HG03159 (cell line): ENCODE measurements at regions not wholly inside any gene's neighbourhood (a gene's known extent, or its start where the extent isn't known, plus 50 kb on each side); places are given as distances from the start of the nearest gene placed in this dataset.

Experiments used
- ATAC-seq: cut with Tn5 transposase; IDR thresholded peaks from one replicate; pipeline ENCODE4 v1.9.1; 2021; ENCODE audit warnings: mild to moderate bottlenecking, moderate library complexity; ENCODE audit not compliant: unreplicated experiment

DNA sequence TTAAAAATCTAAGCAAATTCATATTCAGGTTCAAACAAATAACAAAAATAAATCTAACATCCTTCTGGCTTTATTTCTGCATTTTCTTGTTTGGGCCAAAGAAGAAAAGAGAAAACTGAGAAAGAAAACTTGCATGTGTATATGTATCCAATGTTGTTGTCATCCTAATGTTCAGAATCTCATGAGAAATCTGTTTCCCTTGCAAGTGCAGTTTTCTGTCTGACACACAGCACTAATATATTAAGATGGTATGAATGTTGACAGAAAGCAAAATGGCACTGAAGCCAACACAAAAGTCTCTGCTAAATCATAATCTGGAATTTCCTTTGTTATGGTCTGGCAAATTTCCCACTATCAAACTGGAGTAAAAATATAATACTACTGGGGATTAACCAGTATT is 235.9 kb downstream of the HGF start:
- no peak for ATAC-seq

- no peak for ATAC-seq
These were observed 236.4 kb downstream of the HGF start for GRCh38 chr7:81533426-81533825.

- ATAC-seq = no peak
These were observed 240.1 kb downstream of the HGF start for GRCh38 chr7:81529785-81530184.

GRCh38 chr7:81527651-81528050 is 242.2 kb downstream of the HGF start:
- no peak for ATAC-seq

- no peak for ATAC-seq
These were observed 242.9 kb downstream of the HGF start for GRCh38 chr7:81526971-81527370.

DNA sequence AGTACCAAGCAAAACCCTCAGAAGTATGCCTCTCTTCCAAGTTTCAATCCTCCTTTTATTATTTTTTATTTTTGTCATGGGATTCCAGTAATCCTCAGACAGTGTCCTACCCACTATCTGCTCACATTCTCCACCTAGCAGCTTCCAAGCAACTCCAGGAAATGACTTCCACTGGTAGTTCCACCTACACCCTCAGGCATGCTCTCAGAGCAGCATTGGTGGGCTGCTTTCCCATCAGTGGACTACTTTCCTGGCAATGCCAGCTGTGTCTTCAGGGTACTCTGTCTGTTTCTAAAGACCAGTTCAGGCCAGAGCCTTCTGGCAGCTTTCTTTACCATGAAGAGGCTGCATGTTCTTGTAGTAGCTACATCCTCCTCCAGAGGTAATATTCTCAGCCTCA is 244.0 kb downstream of the HGF start:
- ATAC-seq = no peak

GRCh38 chr7:81519886-81520285 is 250.0 kb downstream of the HGF start:
- no peak for ATAC-seq

- no peak for ATAC-seq
These were observed 252.9 kb downstream of the HGF start for GRCh38 chr7:81516898-81517297.

GRCh38 chr7:81515009-81515408 is 254.8 kb downstream of the HGF start:
- ATAC-seq = no peak

- no peak for ATAC-seq
These were observed 255.3 kb downstream of the HGF start for GRCh38 chr7:81514546-81514945.

DNA sequence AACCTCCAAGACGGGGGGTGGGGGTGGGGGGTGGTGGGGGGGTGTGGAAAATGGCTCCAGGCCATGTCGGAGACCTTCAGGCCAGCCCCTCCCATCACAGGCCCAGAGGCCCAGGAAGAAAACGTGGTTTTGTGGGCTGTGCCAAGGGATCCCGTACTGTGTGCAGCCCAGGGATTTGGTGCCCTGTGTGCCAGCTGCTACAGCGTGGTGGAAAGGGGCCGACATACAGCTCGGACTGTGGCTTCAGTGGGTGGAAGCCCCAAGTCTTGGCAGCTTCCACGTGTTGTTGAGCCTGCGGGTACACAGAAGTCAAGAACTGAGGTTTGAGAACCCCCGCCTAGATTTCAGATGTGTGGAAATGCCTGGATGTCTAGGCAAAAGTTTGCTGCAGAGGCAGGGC is 259.7 kb downstream of the HGF start:
- no peak for ATAC-seq

GRCh38 chr7:81507221-81507620 is 262.6 kb downstream of the HGF start:
- ATAC-seq = no peak

DNA sequence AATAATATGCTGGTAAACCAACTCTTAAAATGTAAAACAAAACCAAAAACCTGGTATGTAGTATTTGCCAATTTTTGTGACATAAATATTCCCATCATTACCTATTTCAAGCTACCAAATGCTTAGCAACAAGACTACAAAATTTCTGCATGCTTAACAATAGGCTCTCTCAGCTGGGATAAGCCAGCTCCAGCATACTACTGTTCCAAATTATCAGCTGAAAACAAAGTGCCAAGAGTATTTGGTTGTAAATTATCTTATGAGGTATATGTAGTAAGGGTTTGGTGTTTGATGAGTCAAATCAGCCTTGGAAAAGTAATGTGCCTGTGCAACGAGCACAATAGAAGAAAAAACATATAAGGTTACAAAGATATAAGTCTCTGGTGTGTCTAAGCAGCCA is 263.2 kb downstream of the HGF start:
- no peak for ATAC-seq

DNA sequence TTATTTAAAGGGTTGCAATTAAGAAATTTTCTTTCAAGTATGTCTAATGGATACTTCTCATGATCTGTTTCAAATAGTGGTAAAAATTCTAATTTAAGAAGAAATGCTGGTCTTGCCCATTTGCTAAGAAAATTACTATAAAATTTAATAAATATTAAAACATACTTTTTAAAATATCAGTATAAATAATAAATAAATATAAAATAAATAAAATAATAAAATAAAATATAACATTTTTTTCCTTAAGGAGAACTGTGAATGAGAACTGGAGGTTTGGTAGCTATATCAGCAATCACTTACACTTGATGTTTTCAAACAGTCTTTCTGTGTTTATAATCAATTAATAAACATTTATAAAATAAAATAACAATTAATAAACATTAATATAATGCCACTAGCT is 266.1 kb downstream of the HGF start:
- ATAC-seq = no peak

GRCh38 chr7:81503336-81503735 is 266.5 kb downstream of the HGF start:
- no peak for ATAC-seq

DNA sequence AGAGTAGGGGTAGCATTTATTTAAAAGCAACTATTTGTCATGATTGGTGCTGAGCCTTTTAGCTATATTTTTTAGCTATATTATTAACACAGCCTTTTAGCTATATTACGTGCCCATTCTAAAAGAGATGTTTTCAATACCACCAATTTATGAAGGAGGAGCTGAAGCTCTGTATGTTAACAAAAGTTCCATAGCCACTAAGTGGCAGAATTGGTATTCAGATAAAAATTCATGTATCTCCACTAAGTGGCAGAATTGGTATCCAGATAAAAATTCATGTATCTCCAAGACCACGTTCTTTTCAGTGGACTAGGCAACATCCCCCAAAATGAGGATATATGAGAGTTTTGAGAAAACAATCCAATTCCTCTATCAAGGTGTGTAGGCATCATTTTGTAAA is 268.6 kb downstream of the HGF start:
- ATAC-seq = no peak

GRCh38 chr7:81500631-81501030 is 269.2 kb downstream of the HGF start:
- ATAC-seq = no peak

- ATAC-seq = peak; percentile 83
These were observed 270.4 kb downstream of the HGF start for GRCh38 chr7:81499262-81500116.

- no peak for ATAC-seq
These were observed 271.7 kb downstream of the HGF start for GRCh38 chr7:81498176-81498575.

- no peak for ATAC-seq
These were observed 276.9 kb downstream of the HGF start for GRCh38 chr7:81492910-81493309.

- no peak for ATAC-seq
These were observed 277.6 kb downstream of the HGF start for GRCh38 chr7:81492240-81492639.

GRCh38 chr7:81491573-81491972 is 278.3 kb downstream of the HGF start:
- no peak for ATAC-seq

- ATAC-seq = no peak
These were observed 281.6 kb downstream of the HGF start for GRCh38 chr7:81488210-81488609.
